H1 (cell line): ENCODE measurements at regions not wholly inside any gene's neighbourhood (a gene's known extent, or its start where the extent isn't known, plus 50 kb on each side); places are given as distances from the start of the nearest gene placed in this dataset.

Experiments
- ATF2 ChIP-seq: IDR thresholded peaks from 2 replicates; pipeline ENCODE4 v1.6.1; 2012; ENCODE audit warnings: low read length, inconsistent platforms
- BCL11A ChIP-seq, 2 experiments: IDR thresholded peaks; one replicate each; pipeline ENCODE4 v1.6.1; 2011; ENCODE audit warnings: low read depth in 2 of 2, low read length in 2 of 2, mild to moderate bottlenecking in 2 of 2
- CHD1 ChIP-seq: IDR thresholded peaks from 2 replicates; pipeline ENCODE4 v1.6.1; 2012; ENCODE audit warnings: low read depth, low read length, improper control_type of control experiment
- CHD2 ChIP-seq: IDR thresholded peaks from 2 replicates; pipeline ENCODE4 v1.6.1; 2012; ENCODE audit warnings: low read length, improper control_type of control experiment
- SUZ12 ChIP-seq: fragments of 200-600 bp; sonication (generic); IDR thresholded peaks from 2 replicates; pipeline ENCODE4 v1.6.1; 2012; ENCODE audit warnings: mild to moderate bottlenecking, inconsistent platforms, low read length, moderate library complexity, mixed read lengths
- TCF12 ChIP-seq: IDR thresholded peaks from 2 replicates; pipeline ENCODE4 v1.6.1; 2011; ENCODE audit warnings: low read depth, mild to moderate bottlenecking, low read length
- USF2 ChIP-seq: IDR thresholded peaks from 2 replicates; pipeline ENCODE4 v1.6.1; 2011; ENCODE audit warnings: low read length, improper control_type of control experiment

DNA sequence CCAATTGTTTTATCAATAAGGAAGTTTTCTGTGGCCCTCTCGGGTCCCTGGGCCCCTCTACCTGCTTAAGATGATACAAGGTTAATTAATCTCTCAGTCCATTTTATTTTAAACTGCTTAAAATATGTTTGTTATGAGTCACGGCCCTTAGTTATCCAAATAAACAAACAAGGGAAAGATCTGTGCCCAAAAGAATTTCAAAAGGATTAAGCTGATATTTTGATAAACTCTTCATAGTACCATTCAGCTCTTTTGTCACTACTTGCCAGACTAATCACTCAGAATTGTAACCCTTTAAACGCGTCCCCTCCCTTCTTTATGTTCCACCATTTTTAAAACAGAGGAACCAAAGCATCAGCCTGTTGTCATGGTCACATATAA lies 144.7 kb upstream of the STK17B start (continued):
- TF ChIP-seq ATF2, result no peak
- TF ChIP-seq USF2, result no peak
- TF ChIP-seq BCL11A (IDR thresholded peaks at IDR 0.05; ENCODE audit: low read depth in 2 of 2, low read length in 2 of 2), result no peak
- TF ChIP-seq CHD1, result no peak
- TF ChIP-seq CHD2, result no peak
- TF ChIP-seq TCF12, result no peak
- no peak for TF ChIP-seq SUZ12
- TF ChIP-seq, all 59 proteins: peak for 0
